NCI-H526 (cell line): ENCODE measurements at regions not wholly inside any gene's neighbourhood (a gene's known extent, or its start where the extent isn't known, plus 50 kb on each side); places are given as distances from the start of the nearest gene placed in this dataset.

Experiments
- DNase-seq, 2 experiments: peaks; one replicate each; lab custom pipeline; 2025; lab: John Stamatoyannopoulos, UW

- no peak for DNase-seq
Observed at GRCh38 chr5:14090755-14091154, 52.4 kb upstream of the TRIO start.

- no peak for DNase-seq
Observed at GRCh38 chr5:14090290-14090689, 52.9 kb upstream of the TRIO start.

- no peak for DNase-seq
Observed at GRCh38 chr5:14089198-14089597, 53.9 kb upstream of the TRIO start.

- DNase-seq = no peak
Observed at GRCh38 chr5:14086261-14086660, 56.9 kb upstream of the TRIO start.

- no peak for DNase-seq
Observed at GRCh38 chr5:14082973-14083372, 60.2 kb upstream of the TRIO start.

GRCh38 chr5:14082523-14082922 is 60.6 kb upstream of the TRIO start:
- no peak for DNase-seq

- no peak for DNase-seq
Observed at GRCh38 chr5:14081791-14082190, 61.4 kb upstream of the TRIO start.

GRCh38 chr5:14078716-14079115 is 64.4 kb upstream of the TRIO start:
- DNase-seq = no peak

- no peak for DNase-seq
Observed at GRCh38 chr5:14077501-14077900, 65.6 kb upstream of the TRIO start.

- DNase-seq = no peak
Observed at GRCh38 chr5:14076561-14076960, 66.6 kb upstream of the TRIO start.

- DNase-seq = no peak
Observed at GRCh38 chr5:14075937-14076336, 67.2 kb upstream of the TRIO start.

- no peak for DNase-seq
Observed at GRCh38 chr5:14071433-14071832, 71.7 kb upstream of the TRIO start.

- no peak for DNase-seq
Observed at GRCh38 chr5:14069021-14069420, 74.1 kb upstream of the TRIO start.

- no peak for DNase-seq
Observed at GRCh38 chr5:14068136-14068535, 75.0 kb upstream of the TRIO start.

GRCh38 chr5:14066326-14066725 is 76.8 kb upstream of the TRIO start:
- DNase-seq = no peak

- DNase-seq = no peak
Observed at GRCh38 chr5:14064841-14065240, 78.3 kb upstream of the TRIO start.

GRCh38 chr5:14063691-14064090 is 79.5 kb upstream of the TRIO start:
- no peak for DNase-seq

- no peak for DNase-seq
Observed at GRCh38 chr5:14063138-14063537, 80.0 kb upstream of the TRIO start.

GRCh38 chr5:14062178-14062577 is 81.0 kb upstream of the TRIO start:
- no peak for DNase-seq

- DNase-seq = no peak
Observed at GRCh38 chr5:14061106-14061505, 82.0 kb upstream of the TRIO start.

GRCh38 chr5:14060218-14060617 is 82.9 kb upstream of the TRIO start:
- no peak for DNase-seq

- no peak for DNase-seq
Observed at GRCh38 chr5:14059810-14060209, 83.3 kb upstream of the TRIO start.

GRCh38 chr5:14057289-14057688 is 85.9 kb upstream of the TRIO start:
- DNase-seq = no peak

GRCh38 chr5:14056039-14056438 is 87.1 kb upstream of the TRIO start:
- DNase-seq = no peak
